Stomach (tissue), 8 donors: ENCODE measurements at regions not wholly inside any gene's neighbourhood (a gene's known extent, or its start where the extent isn't known, plus 50 kb on each side); places are given as distances from the start of the nearest gene placed in this dataset.

Source experiments
- DNase-seq, 2 donors: peaks; one replicate each; pipeline versions ENCODE4 v3.0.0 to v3.0.0-alpha.2; 2013 to 2019
- H3K27ac ChIP-seq, 5 donors: fragments of 200-600 bp in 4 of 5; sonication (generic) in 4 of 5; one replicate each; pipeline ENCODE4 v1.5.1; 2013 to 2019; ENCODE audit warnings: mild to moderate bottlenecking in 1 of 5, moderate library complexity in 1 of 5
- H3K27me3 ChIP-seq, 3 donors: fragments of 200-600 bp; sonication (generic); one replicate each; pipeline ENCODE4 v1.5.1; 2017 to 2019; ENCODE audit warnings: mixed run types in 1 of 3
- H3K36me3 ChIP-seq, 4 donors: fragments of 200-600 bp; sonication (generic); 1 replicate in 3 of 4; 2 replicates in 1 of 4; pipeline ENCODE4 v1.5.1; 2016 to 2019
- H3K4me1 ChIP-seq, 4 donors: fragments of 200-600 bp; sonication (generic); one replicate each; pipeline ENCODE4 v1.5.1; 2016 to 2019
- H3K4me3 ChIP-seq, 4 donors: fragments of 200-600 bp; sonication (generic) in 3 of 4; one replicate each; pipeline ENCODE4 v1.5.1; 2016 to 2019; ENCODE audit warnings: mild to moderate bottlenecking in 1 of 4
- H3K9me3 ChIP-seq, 4 donors: fragments of 200-600 bp; sonication (generic); one replicate each; pipeline ENCODE4 v1.5.1; 2016 to 2019
- CTCF ChIP-seq, 7 experiments: fragments of 450-650 bp in 4 of 7; fragments of 200-600 bp in 3 of 7; sonication (generic) in 3 of 7; IDR thresholded peaks; one replicate each; pipeline ENCODE4 v1.5.1; 2016 to 2019; ENCODE audit warnings: antibody characterized with exemption in 7 of 7, control low read depth in 2 of 7, mild to moderate bottlenecking in 1 of 7
- EP300 ChIP-seq: sonication (generic); formaldehyde crosslinking; IDR thresholded peaks from one replicate; pipeline ENCODE4 v1.6.1; 2017; ENCODE audit warnings: antibody characterized with exemption
- POLR2A ChIP-seq, 4 donors: fragments of 450-650 bp; IDR thresholded peaks; one replicate each; pipeline ENCODE4 v1.6.1; 2016; ENCODE audit warnings: antibody characterized with exemption in 4 of 4, control low read depth in 2 of 4, mild to moderate bottlenecking in 1 of 4, moderate library complexity in 1 of 4
- POLR2AphosphoS5 ChIP-seq, 3 donors: sonication (generic); formaldehyde crosslinking; IDR thresholded peaks; one replicate each; pipeline ENCODE4 v1.6.1; 2016; ENCODE audit warnings: antibody characterized with exemption in 3 of 3
- WGBS, 5 donors: extraction: QIAGEN DNeasy Blood & Tissue Kit in 3 of 5; methylation state at CpG; one replicate each; pipeline versions ENCODE4 v1.1.5 to v1.1.7; 2013 to 2018; 5-methylcytosine and 5-hydroxymethylcytosine counted together
- intact Hi-C: fragments of 100-400 bp; cut with DNase I; formaldehyde crosslinking; loops from one replicate; pipeline ENCODE4 v1.15.1; 2023; ENCODE audit warnings: low total_unique reads
- donor health status: healthy with polysubstance abuse.
- donor health status: Bipolar disorder and iron deficiency.
- donor health status: healthy.

- Histone ChIP-seq H3K4me3 (no peak overlapping the region), H3K4me1 (no peaks in the 10 kb centered on the region), H3K9me3 (no peaks in the 10 kb centered on the region), H3K27me3 (no peaks in the 10 kb centered on the region), H3K36me3 (no peaks in the 10 kb centered on the region), H3K27ac (no peak overlapping the region)
- DNase-seq: no peak
- TF ChIP-seq CTCF (IDR thresholded peaks at IDR 0.05): no peak
- TF ChIP-seq POLR2A (IDR thresholded peaks at IDR 0.05): no peak
- TF ChIP-seq POLR2AphosphoS5 (IDR thresholded peaks at IDR 0.05): no peak
- TF ChIP-seq EP300: no peak
- intact Hi-C loops: no loop called here
Observed at GRCh38 chr2:52518678-52519077, 1248.9 kb upstream of the CHAC2 start.

GRCh38 chr2:52512760-52513159 is 1254.8 kb upstream of the CHAC2 start:
- intact Hi-C loops: no loop called here
- TF ChIP-seq CTCF (IDR thresholded peaks at IDR 0.05) (no peak), POLR2A (IDR thresholded peaks at IDR 0.05) (no peak), POLR2AphosphoS5 (IDR thresholded peaks at IDR 0.05) (no peak), EP300 (no peak)
- no peak overlapping the region for H3K27ac ChIP-seq
- no peaks in the 10 kb centered on the region for H3K4me1 ChIP-seq
- H3K36me3 ChIP-seq: no peaks in the 10 kb centered on the region
- 80 to 91% (median 87%) methylated on average over 5 of the region's 5 CpGs for whole genome bisulfite sequencing, 5 donors
- no peaks in the 10 kb centered on the region for H3K9me3 ChIP-seq
- H3K4me3 ChIP-seq: no peak overlapping the region
- no peak for DNase-seq
- no peaks in the 10 kb centered on the region for H3K27me3 ChIP-seq

GRCh38 chr2:52510432-52510831 is 1257.2 kb upstream of the CHAC2 start:
- H3K4me3 ChIP-seq: no peak overlapping the region
- intact Hi-C loops: no loop called here
- no peak for DNase-seq
- WGBS, 5 donors: 49 to 68% (median 55%) methylated on average over 1 of the region's 1 CpG
- no peaks in the 10 kb centered on the region for H3K36me3 ChIP-seq
- H3K27ac ChIP-seq: no peak overlapping the region
- H3K9me3 ChIP-seq: no peaks in the 10 kb centered on the region
- no peak for TF ChIP-seq EP300
- TF ChIP-seq POLR2A (IDR thresholded peaks at IDR 0.05): no peak
- no peaks in the 10 kb centered on the region for H3K27me3 ChIP-seq
- no peaks in the 10 kb centered on the region for H3K4me1 ChIP-seq

- no peak for TF ChIP-seq EP300
- TF ChIP-seq CTCF (IDR thresholded peaks at IDR 0.05): no peak
- TF ChIP-seq POLR2AphosphoS5 (IDR thresholded peaks at IDR 0.05): no peak
- TF ChIP-seq POLR2A (IDR thresholded peaks at IDR 0.05): no peak
Observed at GRCh38 chr2:52502476-52502860, 1265.1 kb upstream of the CHAC2 start.

GRCh38 chr2:52501715-52502475 is 1265.7 kb upstream of the CHAC2 start:
- TF ChIP-seq POLR2A (IDR thresholded peaks at IDR 0.05): no peak
- TF ChIP-seq EP300: no peak
- no peak for TF ChIP-seq POLR2AphosphoS5 (IDR thresholded peaks at IDR 0.05)
- no peak for TF ChIP-seq CTCF (IDR thresholded peaks at IDR 0.05)
- Histone ChIP-seq H3K4me3 (no peak overlapping the region), H3K27ac (peak overlapping the region in 1 of 5 donors; percentile 20), H3K4me1 (peaks cover 0 to 27% (median 17%) of the 10 kb centered on the region in 4 donors), H3K9me3 (peaks cover 0 to 9% (median 2%) of the 10 kb centered on the region in 4 donors), H3K36me3 (no peaks in the 10 kb centered on the region), H3K27me3 (no peaks in the 10 kb centered on the region)
- peak in 1 of 2 donors; percentile 7 for DNase-seq
- intact Hi-C loops: no loop called here
- 28 to 46% (median 37%) methylated on average over 2 of the region's 2 CpGs for WGBS, 5 donors

More at GRCh38 chr2:52502476-52502860, 1265.1 kb upstream of the CHAC2 start:
- WGBS, 5 donors: 30 to 54% (median 36%) methylated on average over 2 of the region's 2 CpGs
- H3K27ac ChIP-seq: peak overlapping the region in 1 of 5 donors; percentile 20
- intact Hi-C loops: no loop called here
- peaks cover 0 to 5% (median 2%) of the 10 kb centered on the region in 4 donors for H3K9me3 ChIP-seq
- H3K4me1 ChIP-seq: peaks cover 0 to 27% (median 17%) of the 10 kb centered on the region in 4 donors
- no peak for DNase-seq
- H3K36me3 ChIP-seq: no peaks in the 10 kb centered on the region
- no peaks in the 10 kb centered on the region for H3K27me3 ChIP-seq
- H3K4me3 ChIP-seq: no peak overlapping the region
